WTC11 (cell line): ENCODE measurements at regions not wholly inside any gene's neighbourhood (a gene's known extent, or its start where the extent isn't known, plus 50 kb on each side); places are given as distances from the start of the nearest gene placed in this dataset.

Experiments used
- ATAC-seq: fragments of 200-7000 bp; cut with Tn5 transposase; 2 replicates; pipeline ENCODE4 v1.10.0; 2021; ENCODE audit warnings: mild to moderate bottlenecking, moderate library complexity
- CTCF ChIA-PET: fragments of 300-600 bp; sonication (Branson Sonifier 250); formaldehyde crosslinking; loops from one replicate; lab custom pipeline; 2021; ENCODE audit warnings: antibody characterized with exemption; lab: Charles Lee
- POLR2A ChIA-PET: fragments of 350-600 bp; sonication (Branson Sonifier 250); formaldehyde crosslinking; loops from one replicate; lab custom pipeline; 2021; ENCODE audit warnings: antibody characterized with exemption; lab: Charles Lee
- DNase-seq: peaks from one replicate; pipeline ENCODE4 v3.0.0; 2021; ENCODE audit warnings: low spot score
- H3K27ac Mint-ChIP-seq: 2 replicates; pipeline ENCODE4 v1.8.0; 2021; ENCODE audit warnings: mixed read lengths
- H3K27me3 Mint-ChIP-seq: 2 replicates; pipeline ENCODE4 v1.8.0; 2021; ENCODE audit warnings: low read depth, mild to moderate bottlenecking, moderate library complexity, mixed read lengths
- H3K36me3 Mint-ChIP-seq: 2 replicates; pipeline ENCODE4 v1.8.0; 2021; ENCODE audit warnings: mixed read lengths
- H3K4me1 Mint-ChIP-seq: 2 replicates; pipeline ENCODE4 v1.8.0; 2022; ENCODE audit warnings: mixed read lengths
- H3K4me3 Mint-ChIP-seq: 2 replicates; pipeline ENCODE4 v1.8.0; 2021; ENCODE audit warnings: mild to moderate bottlenecking, moderate library complexity, mixed read lengths
- H3K9me3 Mint-ChIP-seq: 2 replicates; pipeline ENCODE4 v1.8.0; 2021; ENCODE audit warnings: mixed read lengths
- CREB1 ChIP-seq: sonication (generic); formaldehyde crosslinking; IDR thresholded peaks from 2 replicates; pipeline ENCODE4 v1.8.0; 2023; ENCODE audit warnings: mild to moderate bottlenecking, missing genetic modification reagents
- CREM ChIP-seq: sonication (generic); formaldehyde crosslinking; IDR thresholded peaks from 2 replicates; pipeline ENCODE4 v1.8.1; 2022; ENCODE audit warnings: mild to moderate bottlenecking, missing genetic modification reagents, moderate library complexity
- ETV6 ChIP-seq: sonication (generic); formaldehyde crosslinking; IDR thresholded peaks from 2 replicates; pipeline ENCODE4 v1.8.1; 2022; ENCODE audit warnings: mild to moderate bottlenecking, missing genetic modification reagents
- FOXP1 ChIP-seq: sonication (generic); formaldehyde crosslinking; IDR thresholded peaks from 2 replicates; pipeline ENCODE4 v1.8.0; 2022; ENCODE audit warnings: missing genetic modification reagents, mild to moderate bottlenecking, moderate library complexity, borderline replicate concordance
- GTF2I ChIP-seq: fragments of 250-450 bp; sonication (Bioruptor Pico); conservative IDR thresholded peaks from 2 replicates; pipeline ENCODE4 v1.4.0; 2021; ENCODE audit warnings: mild to moderate bottlenecking
- HMGA2 ChIP-seq: fragments of 250-450 bp; sonication (Bioruptor Pico); IDR thresholded peaks from 2 replicates; pipeline ENCODE4 v1.4.0; 2021; ENCODE audit warnings: mild to moderate bottlenecking, moderate library complexity
- NFE2L1 ChIP-seq: sonication (generic); formaldehyde crosslinking; IDR thresholded peaks from 2 replicates; pipeline ENCODE4 v1.8.1; 2023; ENCODE audit warnings: missing genetic modification reagents
- NFYB ChIP-seq: sonication (generic); formaldehyde crosslinking; conservative IDR thresholded peaks from 2 replicates; pipeline ENCODE4 v1.8.0; 2022; ENCODE audit warnings: low read depth, missing genetic modification reagents
- NR2C2 ChIP-seq: sonication (generic); formaldehyde crosslinking; IDR thresholded peaks from 2 replicates; pipeline ENCODE4 v1.8.0; 2022; ENCODE audit warnings: mild to moderate bottlenecking, missing genetic modification reagents
- OVOL2 ChIP-seq: fragments of 250-450 bp; sonication (Bioruptor Pico); IDR thresholded peaks from 2 replicates; pipeline ENCODE4 v1.9.0; 2021; ENCODE audit warnings: mild to moderate bottlenecking, borderline replicate concordance
- RELA ChIP-seq: sonication (generic); formaldehyde crosslinking; IDR thresholded peaks from 2 replicates; pipeline ENCODE4 v1.8.1; 2022; ENCODE audit warnings: missing genetic modification reagents, mild to moderate bottlenecking, borderline replicate concordance
- SMAD4 ChIP-seq: sonication (generic); formaldehyde crosslinking; IDR thresholded peaks from 2 replicates; pipeline ENCODE4 v1.8.0; 2022; ENCODE audit warnings: mild to moderate bottlenecking, missing genetic modification reagents
- SP1 ChIP-seq: sonication (generic); formaldehyde crosslinking; conservative IDR thresholded peaks from 2 replicates; pipeline ENCODE4 v1.8.1; 2022; ENCODE audit warnings: missing genetic modification reagents
- TEAD4 ChIP-seq: sonication (generic); formaldehyde crosslinking; IDR thresholded peaks from 2 replicates; pipeline ENCODE4 v1.8.0; 2022; ENCODE audit warnings: mild to moderate bottlenecking, missing genetic modification reagents
- ZNF396 ChIP-seq: fragments of 250-450 bp; sonication (Bioruptor Pico); IDR thresholded peaks from 2 replicates; pipeline ENCODE4 v1.8.0; 2021; ENCODE audit warnings: mild to moderate bottlenecking, moderate library complexity, borderline replicate concordance
- ZNF416 ChIP-seq: fragments of 250-450 bp; sonication (Bioruptor Pico); IDR thresholded peaks from 2 replicates; pipeline ENCODE4 v1.9.0; 2021; ENCODE audit warnings: mild to moderate bottlenecking, inconsistent platforms
- ZNF671 ChIP-seq: fragments of 250-450 bp; sonication (Bioruptor Pico); IDR thresholded peaks from 2 replicates; pipeline ENCODE4 v1.8.0; 2021; ENCODE audit warnings: mild to moderate bottlenecking
- TF ChIP-seq, protein P1 (sequence below): sonication (generic); formaldehyde crosslinking; IDR thresholded peaks from 2 replicates; pipeline ENCODE4 v1.8.1; 2023; ENCODE audit warnings: mild to moderate bottlenecking, moderate library complexity, missing genetic modification reagents
- TF ChIP-seq, protein P2 (sequence below): sonication (generic); formaldehyde crosslinking; IDR thresholded peaks from 2 replicates; pipeline ENCODE4 v1.8.1; 2023; ENCODE audit warnings: mild to moderate bottlenecking, missing genetic modification reagents
- TF ChIP-seq, protein P3 (sequence below): sonication (generic); formaldehyde crosslinking; IDR thresholded peaks from 2 replicates; pipeline ENCODE4 v1.8.1; 2023; ENCODE audit warnings: mild to moderate bottlenecking, missing genetic modification reagents, borderline replicate concordance
- TF ChIP-seq, protein P4 (sequence below): sonication (generic); formaldehyde crosslinking; IDR thresholded peaks from 2 replicates; pipeline ENCODE4 v1.8.0; 2022; ENCODE audit warnings: mild to moderate bottlenecking, missing genetic modification reagents
- TF ChIP-seq, protein P5 (sequence below): sonication (generic); formaldehyde crosslinking; IDR thresholded peaks from 2 replicates; pipeline ENCODE4 v1.8.1; 2023; ENCODE audit warnings: mild to moderate bottlenecking, missing genetic modification reagents
- TF ChIP-seq, protein P6 (sequence below): sonication (generic); formaldehyde crosslinking; IDR thresholded peaks from 2 replicates; pipeline ENCODE4 v1.8.1; 2023; ENCODE audit warnings: mild to moderate bottlenecking, missing genetic modification reagents, moderate library complexity
- TF ChIP-seq, protein P7 (sequence below): sonication (generic); formaldehyde crosslinking; conservative IDR thresholded peaks from 2 replicates; pipeline ENCODE4 v1.8.1; 2023; ENCODE audit warnings: mild to moderate bottlenecking, low read depth, missing genetic modification reagents, moderate library complexity

DNA sequence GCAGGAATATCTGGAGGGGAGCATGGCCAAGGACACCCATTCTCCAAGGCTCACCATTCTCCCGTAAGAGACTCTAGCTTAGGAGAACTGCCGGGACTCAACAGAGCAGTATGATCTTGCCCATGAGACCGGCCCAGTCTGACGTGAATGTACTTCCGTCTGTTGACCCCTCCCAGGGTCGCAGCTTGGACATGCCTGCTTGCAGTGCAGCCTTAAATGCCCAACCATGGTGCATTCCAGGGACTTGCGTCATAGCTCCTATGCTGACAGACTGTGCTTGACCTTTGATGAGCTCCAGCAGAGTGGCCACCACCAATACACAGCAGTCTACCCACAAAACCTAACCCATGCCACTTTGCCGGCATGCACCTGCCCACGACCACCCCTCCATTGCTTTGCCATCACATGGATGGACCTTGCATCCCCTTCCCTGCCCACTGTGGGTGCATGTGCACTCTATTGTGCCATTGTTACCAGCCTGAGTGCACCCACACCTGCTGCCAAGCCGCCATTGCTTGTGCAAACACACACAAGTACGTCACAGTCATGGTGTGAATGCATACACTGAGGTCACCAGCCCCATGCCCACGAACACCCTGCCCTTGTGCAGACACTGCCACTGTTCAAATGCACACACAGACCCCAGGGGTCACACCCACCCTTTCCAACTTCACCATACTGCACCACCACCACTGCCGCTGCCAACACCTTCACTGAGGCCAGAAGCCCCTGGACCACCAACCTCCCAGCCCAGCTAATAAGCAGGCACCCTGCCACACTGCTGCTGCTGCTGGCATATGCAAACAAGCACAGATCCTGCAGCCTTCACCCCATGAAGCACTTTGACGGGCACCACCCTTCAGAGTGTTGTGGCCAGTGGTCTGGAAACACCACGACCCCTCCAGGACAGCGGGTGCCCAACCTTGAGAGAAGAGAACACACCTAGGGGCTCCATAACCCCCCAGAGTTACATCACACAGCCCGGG is 1141.3 kb downstream of the BRINP3 start (continued):
- TF ChIP-seq, protein P1, sequence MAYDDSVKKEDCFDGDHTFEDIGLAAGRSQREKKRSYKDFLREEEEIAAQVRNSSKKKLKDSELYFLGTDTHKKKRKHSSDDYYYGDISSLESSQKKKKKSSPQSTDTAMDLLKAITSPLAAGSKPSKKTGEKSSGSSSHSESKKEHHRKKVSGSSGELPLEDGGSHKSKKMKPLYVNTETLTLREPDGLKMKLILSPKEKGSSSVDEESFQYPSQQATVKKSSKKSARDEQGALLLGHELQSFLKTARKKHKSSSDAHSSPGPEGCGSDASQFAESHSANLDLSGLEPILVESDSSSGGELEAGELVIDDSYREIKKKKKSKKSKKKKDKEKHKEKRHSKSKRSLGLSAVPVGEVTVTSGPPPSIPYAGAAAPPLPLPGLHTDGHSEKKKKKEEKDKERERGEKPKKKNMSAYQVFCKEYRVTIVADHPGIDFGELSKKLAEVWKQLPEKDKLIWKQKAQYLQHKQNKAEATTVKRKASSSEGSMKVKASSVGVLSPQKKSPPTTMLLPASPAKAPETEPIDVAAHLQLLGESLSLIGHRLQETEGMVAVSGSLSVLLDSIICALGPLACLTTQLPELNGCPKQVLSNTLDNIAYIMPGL (CRISPR knock-in tag), result no peak
- TF ChIP-seq, protein P2, sequence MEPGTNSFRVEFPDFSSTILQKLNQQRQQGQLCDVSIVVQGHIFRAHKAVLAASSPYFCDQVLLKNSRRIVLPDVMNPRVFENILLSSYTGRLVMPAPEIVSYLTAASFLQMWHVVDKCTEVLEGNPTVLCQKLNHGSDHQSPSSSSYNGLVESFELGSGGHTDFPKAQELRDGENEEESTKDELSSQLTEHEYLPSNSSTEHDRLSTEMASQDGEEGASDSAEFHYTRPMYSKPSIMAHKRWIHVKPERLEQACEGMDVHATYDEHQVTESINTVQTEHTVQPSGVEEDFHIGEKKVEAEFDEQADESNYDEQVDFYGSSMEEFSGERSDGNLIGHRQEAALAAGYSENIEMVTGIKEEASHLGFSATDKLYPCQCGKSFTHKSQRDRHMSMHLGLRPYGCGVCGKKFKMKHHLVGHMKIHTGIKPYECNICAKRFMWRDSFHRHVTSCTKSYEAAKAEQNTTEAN (CRISPR knock-in tag), result no peak
- TF ChIP-seq SMAD4 (CRISPR knock-in tag), result no peak
- no peak for TF ChIP-seq OVOL2
- TF ChIP-seq, protein P3, sequence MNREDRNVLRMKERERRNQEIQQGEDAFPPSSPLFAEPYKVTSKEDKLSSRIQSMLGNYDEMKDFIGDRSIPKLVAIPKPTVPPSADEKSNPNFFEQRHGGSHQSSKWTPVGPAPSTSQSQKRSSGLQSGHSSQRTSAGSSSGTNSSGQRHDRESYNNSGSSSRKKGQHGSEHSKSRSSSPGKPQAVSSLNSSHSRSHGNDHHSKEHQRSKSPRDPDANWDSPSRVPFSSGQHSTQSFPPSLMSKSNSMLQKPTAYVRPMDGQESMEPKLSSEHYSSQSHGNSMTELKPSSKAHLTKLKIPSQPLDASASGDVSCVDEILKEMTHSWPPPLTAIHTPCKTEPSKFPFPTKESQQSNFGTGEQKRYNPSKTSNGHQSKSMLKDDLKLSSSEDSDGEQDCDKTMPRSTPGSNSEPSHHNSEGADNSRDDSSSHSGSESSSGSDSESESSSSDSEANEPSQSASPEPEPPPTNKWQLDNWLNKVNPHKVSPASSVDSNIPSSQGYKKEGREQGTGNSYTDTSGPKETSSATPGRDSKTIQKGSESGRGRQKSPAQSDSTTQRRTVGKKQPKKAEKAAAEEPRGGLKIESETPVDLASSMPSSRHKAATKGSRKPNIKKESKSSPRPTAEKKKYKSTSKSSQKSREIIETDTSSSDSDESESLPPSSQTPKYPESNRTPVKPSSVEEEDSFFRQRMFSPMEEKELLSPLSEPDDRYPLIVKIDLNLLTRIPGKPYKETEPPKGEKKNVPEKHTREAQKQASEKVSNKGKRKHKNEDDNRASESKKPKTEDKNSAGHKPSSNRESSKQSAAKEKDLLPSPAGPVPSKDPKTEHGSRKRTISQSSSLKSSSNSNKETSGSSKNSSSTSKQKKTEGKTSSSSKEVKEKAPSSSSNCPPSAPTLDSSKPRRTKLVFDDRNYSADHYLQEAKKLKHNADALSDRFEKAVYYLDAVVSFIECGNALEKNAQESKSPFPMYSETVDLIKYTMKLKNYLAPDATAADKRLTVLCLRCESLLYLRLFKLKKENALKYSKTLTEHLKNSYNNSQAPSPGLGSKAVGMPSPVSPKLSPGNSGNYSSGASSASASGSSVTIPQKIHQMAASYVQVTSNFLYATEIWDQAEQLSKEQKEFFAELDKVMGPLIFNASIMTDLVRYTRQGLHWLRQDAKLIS (CRISPR knock-in tag), result no peak
- TF ChIP-seq HMGA2, result no peak

DNA sequence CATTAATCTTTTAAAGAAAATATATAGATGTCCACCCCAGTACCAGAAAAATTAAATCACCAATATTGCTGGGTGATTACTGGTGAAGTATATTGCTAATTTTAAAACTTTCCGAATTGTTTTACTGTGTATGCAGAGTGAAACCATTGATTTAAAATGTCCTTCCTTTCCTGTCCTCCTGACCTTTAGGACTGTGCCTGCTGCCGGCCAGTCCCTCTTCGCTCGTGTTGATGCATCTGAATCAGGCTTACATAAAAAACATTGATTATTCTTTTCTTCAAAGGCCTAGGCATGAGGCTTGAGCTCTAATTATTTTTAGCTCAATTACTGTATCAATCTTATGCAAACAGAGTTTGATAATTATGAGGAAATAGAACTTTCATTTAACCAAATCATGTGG is 1128.1 kb downstream of the BRINP3 start:
- POLR2A ChIA-PET, result no interaction called here
- no peaks in the 10 kb centered on the region for H3K36me3 Mint-ChIP-seq
- ATAC-seq (no peak), DNase-seq (no peak)
- no peaks in the 10 kb centered on the region for H3K4me1 Mint-ChIP-seq
- CTCF ChIA-PET, result no interaction called here
- H3K27me3 Mint-ChIP-seq, result no peaks in the 10 kb centered on the region
- H3K27ac Mint-ChIP-seq, result no peak overlapping the region
- no peak overlapping the region for H3K4me3 Mint-ChIP-seq
- no peaks in the 10 kb centered on the region for H3K9me3 Mint-ChIP-seq
- TF ChIP-seq, protein P4, sequence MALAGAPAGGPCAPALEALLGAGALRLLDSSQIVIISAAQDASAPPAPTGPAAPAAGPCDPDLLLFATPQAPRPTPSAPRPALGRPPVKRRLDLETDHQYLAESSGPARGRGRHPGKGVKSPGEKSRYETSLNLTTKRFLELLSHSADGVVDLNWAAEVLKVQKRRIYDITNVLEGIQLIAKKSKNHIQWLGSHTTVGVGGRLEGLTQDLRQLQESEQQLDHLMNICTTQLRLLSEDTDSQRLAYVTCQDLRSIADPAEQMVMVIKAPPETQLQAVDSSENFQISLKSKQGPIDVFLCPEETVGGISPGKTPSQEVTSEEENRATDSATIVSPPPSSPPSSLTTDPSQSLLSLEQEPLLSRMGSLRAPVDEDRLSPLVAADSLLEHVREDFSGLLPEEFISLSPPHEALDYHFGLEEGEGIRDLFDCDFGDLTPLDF, result no peak
- TF ChIP-seq RELA (CRISPR knock-in tag) (no peak), NFYB (CRISPR knock-in tag) (no peak), CREM (no peak), GTF2I (CRISPR knock-in tag) (no peak), FOXP1 (CRISPR knock-in tag) (no peak), ETV6 (CRISPR knock-in tag) (no peak), NR2C2 (CRISPR knock-in tag) (no peak), TEAD4 (CRISPR knock-in tag) (no peak), ZNF416 (no peak), NFE2L1 (no peak), SP1 (CRISPR knock-in tag) (no peak), ZNF396 (CRISPR knock-in tag) (no peak), ZNF671 (CRISPR knock-in tag) (no peak), CREB1 (CRISPR knock-in tag) (no peak)
- TF ChIP-seq, protein P5, sequence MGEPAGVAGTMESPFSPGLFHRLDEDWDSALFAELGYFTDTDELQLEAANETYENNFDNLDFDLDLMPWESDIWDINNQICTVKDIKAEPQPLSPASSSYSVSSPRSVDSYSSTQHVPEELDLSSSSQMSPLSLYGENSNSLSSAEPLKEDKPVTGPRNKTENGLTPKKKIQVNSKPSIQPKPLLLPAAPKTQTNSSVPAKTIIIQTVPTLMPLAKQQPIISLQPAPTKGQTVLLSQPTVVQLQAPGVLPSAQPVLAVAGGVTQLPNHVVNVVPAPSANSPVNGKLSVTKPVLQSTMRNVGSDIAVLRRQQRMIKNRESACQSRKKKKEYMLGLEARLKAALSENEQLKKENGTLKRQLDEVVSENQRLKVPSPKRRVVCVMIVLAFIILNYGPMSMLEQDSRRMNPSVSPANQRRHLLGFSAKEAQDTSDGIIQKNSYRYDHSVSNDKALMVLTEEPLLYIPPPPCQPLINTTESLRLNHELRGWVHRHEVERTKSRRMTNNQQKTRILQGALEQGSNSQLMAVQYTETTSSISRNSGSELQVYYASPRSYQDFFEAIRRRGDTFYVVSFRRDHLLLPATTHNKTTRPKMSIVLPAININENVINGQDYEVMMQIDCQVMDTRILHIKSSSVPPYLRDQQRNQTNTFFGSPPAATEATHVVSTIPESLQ (CRISPR knock-in tag), result no peak
- TF ChIP-seq, protein P6, sequence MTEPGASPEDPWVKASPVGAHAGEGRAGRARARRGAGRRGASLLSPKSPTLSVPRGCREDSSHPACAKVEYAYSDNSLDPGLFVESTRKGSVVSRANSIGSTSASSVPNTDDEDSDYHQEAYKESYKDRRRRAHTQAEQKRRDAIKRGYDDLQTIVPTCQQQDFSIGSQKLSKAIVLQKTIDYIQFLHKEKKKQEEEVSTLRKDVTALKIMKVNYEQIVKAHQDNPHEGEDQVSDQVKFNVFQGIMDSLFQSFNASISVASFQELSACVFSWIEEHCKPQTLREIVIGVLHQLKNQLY, result no peak
- TF ChIP-seq, protein P7, sequence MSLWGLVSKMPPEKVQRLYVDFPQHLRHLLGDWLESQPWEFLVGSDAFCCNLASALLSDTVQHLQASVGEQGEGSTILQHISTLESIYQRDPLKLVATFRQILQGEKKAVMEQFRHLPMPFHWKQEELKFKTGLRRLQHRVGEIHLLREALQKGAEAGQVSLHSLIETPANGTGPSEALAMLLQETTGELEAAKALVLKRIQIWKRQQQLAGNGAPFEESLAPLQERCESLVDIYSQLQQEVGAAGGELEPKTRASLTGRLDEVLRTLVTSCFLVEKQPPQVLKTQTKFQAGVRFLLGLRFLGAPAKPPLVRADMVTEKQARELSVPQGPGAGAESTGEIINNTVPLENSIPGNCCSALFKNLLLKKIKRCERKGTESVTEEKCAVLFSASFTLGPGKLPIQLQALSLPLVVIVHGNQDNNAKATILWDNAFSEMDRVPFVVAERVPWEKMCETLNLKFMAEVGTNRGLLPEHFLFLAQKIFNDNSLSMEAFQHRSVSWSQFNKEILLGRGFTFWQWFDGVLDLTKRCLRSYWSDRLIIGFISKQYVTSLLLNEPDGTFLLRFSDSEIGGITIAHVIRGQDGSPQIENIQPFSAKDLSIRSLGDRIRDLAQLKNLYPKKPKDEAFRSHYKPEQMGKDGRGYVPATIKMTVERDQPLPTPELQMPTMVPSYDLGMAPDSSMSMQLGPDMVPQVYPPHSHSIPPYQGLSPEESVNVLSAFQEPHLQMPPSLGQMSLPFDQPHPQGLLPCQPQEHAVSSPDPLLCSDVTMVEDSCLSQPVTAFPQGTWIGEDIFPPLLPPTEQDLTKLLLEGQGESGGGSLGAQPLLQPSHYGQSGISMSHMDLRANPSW (CRISPR knock-in tag), result no peak
